Fibroblast of skin of right quadriceps (primary cell): ENCODE measurements at regions not wholly inside any gene's neighbourhood (a gene's known extent, or its start where the extent isn't known, plus 50 kb on each side); places are given as distances from the start of the nearest gene placed in this dataset.

Experiments used
- DNase-seq: peaks from one replicate; pipeline ENCODE4 v3.0.0-alpha.2; 2013

GRCh38 chr7:41517771-41518170, 185.1 kb downstream of the INHBA start:
- DNase-seq = no peak

GRCh38 chr7:41508755-41509154, 194.1 kb downstream of the INHBA start:
- no peak for DNase-seq

DNA sequence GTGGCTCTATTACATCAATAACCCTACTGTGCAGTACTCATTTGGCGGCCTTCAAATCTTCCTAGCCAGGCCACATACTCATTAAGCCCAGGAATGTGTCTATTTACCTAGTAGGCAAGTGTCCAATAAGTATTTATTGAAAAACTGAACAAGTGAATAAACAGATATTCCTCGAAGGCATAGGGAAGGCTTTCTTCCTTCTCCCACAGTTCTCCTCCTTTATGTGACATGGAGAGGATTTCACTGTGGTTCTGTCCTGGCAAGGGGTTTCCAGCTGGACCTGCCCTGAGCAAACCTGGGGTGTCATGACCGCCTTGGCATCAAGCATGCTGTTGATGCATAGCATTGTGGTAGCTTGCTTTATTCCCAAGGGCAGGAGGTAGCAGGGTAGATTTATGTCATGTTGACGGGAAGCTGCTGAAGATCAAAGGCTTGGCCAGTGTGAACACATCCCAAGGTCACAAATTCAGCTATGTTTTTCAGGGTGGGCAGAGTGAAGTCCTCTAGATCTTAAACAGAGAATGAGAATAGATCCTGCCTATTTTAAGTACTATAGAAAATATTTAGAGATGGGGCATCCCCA, 195.1 kb downstream of the INHBA start:
- no peak for DNase-seq

DNA sequence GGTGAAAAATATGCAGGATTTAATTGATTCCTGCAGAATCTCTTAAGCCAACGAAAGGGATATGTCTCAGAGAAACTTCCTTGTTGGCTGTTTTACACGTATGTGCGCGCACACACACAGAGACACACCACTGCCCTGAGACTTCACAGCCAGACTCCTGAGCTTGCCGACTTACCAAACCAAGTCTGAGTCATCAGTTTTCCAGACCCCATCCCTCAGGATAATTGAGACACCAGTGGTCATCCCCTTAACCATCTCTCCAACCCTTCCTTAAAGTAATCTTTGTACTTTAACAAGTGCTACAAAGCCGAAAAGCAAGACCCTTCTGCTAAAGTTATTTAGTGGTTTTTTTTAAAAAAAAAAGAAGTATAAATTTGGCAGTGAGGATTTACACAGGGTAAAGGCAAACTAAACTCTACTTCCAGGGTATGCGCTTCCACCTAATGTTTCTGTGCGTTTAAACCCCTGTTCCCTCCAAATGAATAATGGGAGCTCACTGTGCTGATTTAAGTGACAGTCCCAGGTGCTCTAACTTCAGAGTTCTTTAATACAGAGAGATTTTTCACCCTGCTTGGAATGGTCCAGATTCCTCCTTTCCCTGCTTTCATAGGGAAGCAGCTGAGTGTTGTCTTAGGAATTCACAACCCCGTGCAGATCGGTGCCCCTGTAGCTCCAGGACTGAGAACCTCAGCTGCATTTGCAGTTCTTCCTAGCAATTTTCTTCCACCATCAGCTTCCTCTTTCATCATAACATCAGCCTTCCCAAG, 198.5 kb downstream of the INHBA start:
- no peak for DNase-seq

DNA sequence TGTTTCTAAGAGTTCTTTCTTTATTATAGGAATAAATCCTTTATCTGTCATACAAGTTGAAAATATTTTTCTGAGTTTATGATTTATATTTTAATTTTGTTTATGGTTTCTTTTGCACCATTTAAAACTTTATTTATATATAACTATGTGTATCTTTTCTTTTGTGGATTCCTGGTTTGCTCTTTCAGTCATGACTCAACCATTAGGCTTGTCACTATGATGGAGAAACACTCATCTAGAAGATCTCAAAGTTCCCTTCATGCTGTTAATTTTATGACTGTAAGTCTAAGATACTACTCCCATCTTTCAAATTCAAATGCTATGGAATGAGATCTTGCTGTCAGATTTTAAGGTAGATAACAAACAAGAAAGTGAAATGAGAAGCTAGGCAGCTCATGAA, 199.5 kb downstream of the INHBA start:
- peak; percentile 56 for DNase-seq

GRCh38 chr7:41501466-41501865, 201.4 kb downstream of the INHBA start:
- DNase-seq = no peak

- DNase-seq = peak; percentile 49
Observed at GRCh38 chr7:41501006-41501405, 201.9 kb downstream of the INHBA start.

DNA sequence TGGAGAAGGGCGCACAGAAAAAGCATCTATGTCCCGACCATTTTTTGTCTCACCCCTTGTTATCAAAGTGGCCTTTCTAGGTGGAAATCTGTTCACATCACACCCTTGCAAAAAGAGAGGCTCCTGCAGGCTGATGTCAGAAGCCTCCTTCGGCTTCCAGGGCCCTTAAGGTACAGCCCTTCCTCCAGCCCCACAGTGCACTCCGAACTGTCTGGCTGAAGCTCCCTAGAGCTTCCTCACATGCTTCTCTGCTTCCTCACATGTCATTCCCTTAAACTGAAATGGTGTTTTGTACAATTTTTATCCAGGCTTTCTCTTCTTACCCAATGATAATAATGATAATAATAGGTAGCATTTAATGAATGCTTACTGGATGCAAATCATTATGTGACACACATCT, 210.3 kb downstream of the INHBA start:
- DNase-seq = no peak

- no peak for DNase-seq
Observed at GRCh38 chr7:41491883-41492471, 210.9 kb downstream of the INHBA start.

DNA sequence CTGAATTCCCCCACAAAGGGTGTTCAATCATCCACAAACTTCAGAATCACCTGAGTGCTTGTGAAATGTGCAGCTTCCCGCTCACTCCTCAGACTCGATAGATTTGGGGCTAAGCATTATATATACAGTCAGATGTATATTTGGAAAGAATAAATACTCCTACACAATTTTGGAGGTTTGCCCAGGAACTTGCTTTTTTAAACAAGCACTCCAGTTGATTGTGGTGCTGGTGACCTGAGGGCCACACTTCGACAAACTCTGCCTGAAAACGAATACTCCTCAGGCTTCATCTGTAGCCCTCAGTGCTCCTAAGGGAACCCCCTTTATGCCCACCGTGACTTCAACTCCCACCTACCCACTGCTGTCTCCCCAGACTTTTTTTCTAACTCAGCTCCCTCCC, 211.6 kb downstream of the INHBA start:
- DNase-seq = peak; percentile 42

DNA sequence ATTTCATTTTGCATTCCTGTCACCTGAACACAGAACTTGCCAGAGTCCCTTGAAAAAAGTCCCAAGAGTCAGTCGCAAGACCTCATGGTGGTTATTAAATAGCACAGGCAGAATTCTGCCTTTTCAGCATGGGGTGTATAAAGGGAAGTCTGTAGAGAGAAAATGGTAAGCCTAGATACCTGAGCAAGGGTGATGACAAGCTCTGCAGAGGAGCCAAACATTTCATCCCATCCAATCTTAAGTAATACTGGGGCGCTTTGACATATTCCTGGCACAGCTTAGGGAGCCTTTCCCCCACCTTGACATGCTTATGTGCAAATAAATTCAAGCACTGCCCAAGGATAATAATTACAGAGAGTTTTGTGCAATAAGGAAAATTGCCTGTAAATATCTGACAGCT, 213.0 kb downstream of the INHBA start:
- no peak for DNase-seq

DNA sequence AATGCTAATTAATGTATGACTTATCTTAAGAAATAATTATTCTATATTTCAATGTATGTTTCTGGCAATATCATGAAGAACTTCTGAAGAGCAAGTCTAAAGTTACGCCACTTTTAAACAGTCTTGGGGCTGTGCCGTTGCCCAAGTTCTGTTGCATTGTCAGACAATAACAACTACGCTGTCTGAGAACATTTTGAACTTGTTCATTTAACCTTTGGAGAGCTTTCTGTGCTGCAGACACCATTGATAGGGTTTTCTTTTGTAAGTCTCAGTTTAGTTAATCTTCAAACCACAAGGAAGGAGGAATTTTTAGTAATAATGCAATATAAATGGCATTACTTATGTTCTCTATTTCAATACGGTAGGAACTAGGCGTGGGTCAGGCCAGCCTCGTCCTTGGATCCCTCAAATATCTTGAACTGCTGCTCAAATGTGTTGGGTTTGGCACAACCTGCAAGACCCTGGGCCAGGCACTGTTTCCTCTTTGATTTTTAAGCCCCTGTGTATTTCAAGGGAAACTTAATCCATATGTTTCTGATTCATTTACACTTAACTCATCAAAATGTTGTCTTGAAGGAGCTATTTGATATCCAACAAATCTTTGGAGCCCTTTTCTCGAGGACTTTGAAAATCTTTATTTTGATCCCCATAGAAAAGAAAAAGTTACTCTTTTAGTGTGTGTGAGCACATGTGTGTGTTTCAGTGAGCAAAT, 215.5 kb downstream of the INHBA start:
- no peak for DNase-seq

DNA sequence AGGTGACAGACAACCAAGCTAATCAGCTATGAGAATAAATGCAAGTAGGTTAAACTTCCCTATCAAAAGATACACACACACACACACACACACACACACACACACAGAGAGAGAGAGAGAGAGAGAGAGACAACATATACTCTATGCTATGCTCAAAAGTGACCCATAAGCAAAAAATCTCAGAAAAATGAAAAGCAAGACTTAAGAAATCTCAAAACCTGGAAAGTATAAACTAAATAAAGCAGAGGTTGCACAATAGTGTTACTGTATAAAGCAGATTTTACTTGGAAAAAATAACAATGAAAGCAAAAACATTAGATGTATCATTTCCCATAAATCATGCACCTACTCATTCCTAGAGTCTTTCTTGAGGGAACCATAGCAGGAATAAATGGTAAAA, 221.5 kb downstream of the INHBA start:
- DNase-seq = peak; percentile 26

DNA sequence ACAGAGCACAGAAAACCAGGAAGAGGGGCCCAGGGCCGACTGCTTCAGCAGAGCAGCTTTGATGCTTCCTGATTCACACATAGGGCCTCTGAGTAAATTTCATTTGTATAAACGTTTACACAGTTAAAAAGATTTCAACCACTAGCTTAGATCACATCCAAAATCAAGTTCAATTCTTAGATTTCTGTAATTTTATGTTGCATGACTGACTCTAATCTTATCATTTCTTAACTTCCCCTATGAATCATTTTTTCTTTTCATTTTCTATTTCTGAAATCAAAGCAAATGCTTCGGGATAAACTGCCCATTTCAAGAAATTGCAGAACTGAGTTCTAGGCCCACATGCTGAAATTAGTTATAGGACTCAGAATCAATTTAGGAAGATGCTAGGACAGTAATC, 224.7 kb downstream of the INHBA start:
- no peak for DNase-seq

GRCh38 chr7:41476460-41476803, 226.5 kb downstream of the INHBA start:
- no peak for DNase-seq

GRCh38 chr7:41475801-41476459, 227.0 kb downstream of the INHBA start:
- DNase-seq = no peak

GRCh38 chr7:41472427-41473125, 230.3 kb downstream of the INHBA start:
- peak; percentile 43 for DNase-seq

DNA sequence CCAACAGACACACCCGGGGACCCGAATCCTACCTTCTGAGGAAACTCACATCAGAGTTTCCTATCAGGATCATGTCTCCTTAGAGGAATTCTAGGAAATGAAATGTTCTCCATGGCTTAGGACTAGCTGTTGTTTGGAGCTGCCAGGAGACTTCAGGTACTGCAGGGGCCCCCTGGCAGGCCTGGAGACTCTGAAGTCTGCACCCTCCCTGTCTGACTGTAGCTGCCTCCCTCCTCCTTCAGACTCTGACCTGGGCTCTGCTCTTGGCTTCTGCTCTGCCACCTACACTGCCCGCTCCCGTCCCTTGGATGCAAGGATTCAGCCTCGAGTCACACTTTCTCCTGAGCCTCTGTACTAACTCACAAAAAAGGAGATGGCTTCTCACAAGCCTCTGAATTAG, 232.8 kb downstream of the INHBA start:
- DNase-seq = no peak

DNA sequence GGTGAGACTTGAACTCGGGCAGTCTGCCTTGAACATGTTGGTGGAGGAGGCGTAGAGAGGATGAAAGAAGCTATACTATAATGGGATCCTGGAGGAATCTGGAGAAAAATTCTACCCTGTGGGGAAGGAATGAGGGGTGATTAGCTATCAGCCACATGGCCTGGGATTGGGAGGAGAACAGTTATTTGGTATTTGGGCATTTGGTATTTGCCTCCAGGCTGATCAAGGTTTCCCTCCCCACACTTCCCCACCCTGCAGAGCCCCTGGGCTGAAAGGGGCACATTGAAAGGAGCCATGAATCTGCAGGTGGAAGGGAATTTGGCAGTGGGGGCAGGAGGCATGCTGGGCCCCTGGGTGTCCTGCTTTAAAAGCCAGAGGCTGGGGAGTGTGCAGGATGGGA, 235.3 kb downstream of the INHBA start:
- DNase-seq = no peak

GRCh38 chr7:41466760-41467384, 236.0 kb downstream of the INHBA start:
- DNase-seq = no peak

DNA sequence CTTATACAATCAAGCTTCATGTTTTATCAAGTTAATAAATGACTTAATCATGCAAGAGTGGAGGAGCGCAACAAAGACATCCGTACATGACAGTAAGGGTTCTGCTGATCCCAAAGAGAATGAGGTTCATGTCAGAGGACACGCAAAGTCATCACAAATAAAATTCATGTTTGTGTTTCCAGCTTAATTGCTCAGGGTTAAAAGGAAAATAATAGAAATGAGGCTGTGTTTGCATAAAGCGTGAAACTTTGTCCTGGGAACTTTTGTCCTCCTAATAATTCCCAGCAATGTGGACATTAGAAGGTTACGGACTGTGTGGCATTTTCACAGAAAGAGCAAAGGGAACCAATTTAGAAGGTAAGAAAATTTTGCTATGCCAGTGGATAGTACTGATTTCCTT, 237.3 kb downstream of the INHBA start:
- no peak for DNase-seq

- no peak for DNase-seq
Observed at GRCh38 chr7:41463770-41464470, 239.0 kb downstream of the INHBA start.
